Brain microvascular endothelial cell (primary cell): ENCODE measurements at regions not wholly inside any gene's neighbourhood (a gene's known extent, or its start where the extent isn't known, plus 50 kb on each side); places are given as distances from the start of the nearest gene placed in this dataset.

ENCODE experiments used
- DNase-seq: peaks from one replicate; pipeline ENCODE4 v3.0.0-alpha.2; 2020
- H3K27ac ChIP-seq: fragments of 250-450 bp; sonication (Bioruptor Pico); 2 replicates; pipeline ENCODE4 v1.5.1; 2020; ENCODE audit warnings: mild to moderate bottlenecking, moderate library complexity
- H3K27me3 ChIP-seq: fragments of 250-450 bp; sonication (Bioruptor Pico); replicated peaks from 2 replicates; pipeline ENCODE4 v1.5.1; 2020; ENCODE audit warnings: mild to moderate bottlenecking
- H3K36me3 ChIP-seq: fragments of 250-450 bp; sonication (Bioruptor Pico); replicated peaks from 2 replicates; pipeline ENCODE4 v1.5.1; 2020; ENCODE audit warnings: mild to moderate bottlenecking
- H3K4me3 ChIP-seq: 2 replicates; pipeline ENCODE4 v1.5.1; 2011; ENCODE audit warnings: low read depth, mild to moderate bottlenecking, control low read depth, low read length, moderate library complexity
- CTCF ChIP-seq: IDR thresholded peaks from 2 replicates; pipeline ENCODE4 v1.5.1; 2011; ENCODE audit warnings: low read depth, mild to moderate bottlenecking, moderate library complexity, low read length, control low read depth, inconsistent platforms; ENCODE audit errors: missing control alignments
- in situ Hi-C: cut with HindIII; loops from 2 replicates; pipeline ENCODE4 v1.10.0; 2017; ENCODE audit warnings: low sequenced_read_pairs, low pct_ligation_motif_present

- Histone ChIP-seq H3K4me3 (no peak overlapping the region), H3K36me3 (no peaks in the 10 kb centered on the region), H3K27ac (no peak overlapping the region), H3K27me3 (no peaks in the 10 kb centered on the region)
- in situ Hi-C loops, result no loop called here
- no peak for TF ChIP-seq CTCF
- DNase-seq, result no peak
These were observed 614.8 kb downstream of the DACH1 start for GRCh38 chr13:71252184-71252704.

- Histone ChIP-seq H3K4me3 (no peak overlapping the region), H3K27ac (no peak overlapping the region), H3K36me3 (no peaks in the 10 kb centered on the region), H3K27me3 (no peaks in the 10 kb centered on the region)
- DNase-seq, result no peak
- TF ChIP-seq CTCF, result no peak
- in situ Hi-C loops, result no loop called here
These were observed 615.6 kb downstream of the DACH1 start for GRCh38 chr13:71251292-71251951.

DNA sequence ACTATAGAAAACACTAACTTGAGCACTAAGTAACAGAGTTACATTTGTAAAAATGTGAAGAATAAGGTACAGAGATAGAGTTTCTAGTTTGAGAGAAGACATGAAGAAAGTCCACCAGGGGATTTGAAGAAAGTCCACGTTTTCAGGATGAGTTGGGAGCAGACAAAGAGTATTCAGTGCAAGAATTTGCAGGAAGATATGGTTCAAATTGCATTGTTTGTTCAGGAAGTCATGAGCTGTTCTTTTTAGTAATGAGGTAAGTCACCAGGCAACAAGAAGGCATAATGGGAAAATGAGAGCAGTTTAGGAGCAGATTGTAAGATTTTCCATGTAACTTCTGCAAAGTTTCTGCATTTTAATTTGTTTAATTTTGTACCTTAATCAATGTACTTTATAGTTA lies 618.0 kb downstream of the DACH1 start:
- Histone ChIP-seq H3K27ac (no peak overlapping the region), H3K4me3 (no peak overlapping the region), H3K36me3 (no peaks in the 10 kb centered on the region), H3K27me3 (no peaks in the 10 kb centered on the region)
- no peak for DNase-seq
- no peak for TF ChIP-seq CTCF
- in situ Hi-C loops, result no loop called here

DNA sequence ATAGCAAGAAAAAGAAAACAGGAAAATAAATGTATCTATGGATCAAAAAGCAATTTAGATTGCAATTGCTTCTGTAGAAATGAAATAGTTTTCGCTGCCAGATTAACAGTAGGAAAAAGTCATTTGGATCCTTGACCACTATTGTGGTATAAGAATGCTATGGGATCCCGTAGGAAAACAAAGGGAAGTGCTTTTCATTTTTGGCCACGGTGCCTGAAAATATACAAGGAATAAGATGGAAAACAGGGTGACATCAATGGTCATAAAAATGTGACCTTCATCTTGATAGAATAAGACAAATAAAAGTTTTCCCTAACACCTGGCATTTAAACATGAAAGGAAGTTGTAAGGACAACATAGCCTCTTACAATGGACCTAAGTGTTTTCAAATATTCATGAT lies 622.8 kb downstream of the DACH1 start:
- no peak overlapping the region for H3K4me3 ChIP-seq
- no peak overlapping the region for H3K27ac ChIP-seq
- no peak for TF ChIP-seq CTCF
- DNase-seq, result no peak
- H3K27me3 ChIP-seq, result no peaks in the 10 kb centered on the region
- in situ Hi-C loops, result no loop called here
- H3K36me3 ChIP-seq, result no peaks in the 10 kb centered on the region

DNA sequence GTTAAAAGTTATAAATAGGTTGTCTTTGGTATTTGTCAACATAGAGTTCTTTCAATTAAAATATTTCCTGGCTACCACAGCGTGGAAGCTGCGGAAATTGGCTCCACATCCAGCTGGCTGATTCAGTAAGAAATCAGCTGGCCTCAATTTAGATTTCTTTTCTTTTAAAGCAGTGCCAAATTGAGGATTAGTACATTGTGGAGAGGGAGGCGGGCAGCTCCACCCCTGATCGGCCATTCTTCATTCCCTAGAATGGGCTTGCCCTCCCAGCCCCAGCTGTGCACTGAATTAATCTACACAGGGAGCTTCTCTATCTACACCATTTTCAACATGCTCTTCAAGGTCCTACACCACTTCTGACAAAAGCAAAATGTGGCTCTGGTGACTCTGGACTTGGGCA lies 624.8 kb downstream of the DACH1 start:
- Histone ChIP-seq H3K27me3 (no peaks in the 10 kb centered on the region), H3K27ac (no peak overlapping the region), H3K36me3 (no peaks in the 10 kb centered on the region), H3K4me3 (no peak overlapping the region)
- no peak for DNase-seq
- TF ChIP-seq CTCF, result no peak
- in situ Hi-C loops, result no loop called here

DNA sequence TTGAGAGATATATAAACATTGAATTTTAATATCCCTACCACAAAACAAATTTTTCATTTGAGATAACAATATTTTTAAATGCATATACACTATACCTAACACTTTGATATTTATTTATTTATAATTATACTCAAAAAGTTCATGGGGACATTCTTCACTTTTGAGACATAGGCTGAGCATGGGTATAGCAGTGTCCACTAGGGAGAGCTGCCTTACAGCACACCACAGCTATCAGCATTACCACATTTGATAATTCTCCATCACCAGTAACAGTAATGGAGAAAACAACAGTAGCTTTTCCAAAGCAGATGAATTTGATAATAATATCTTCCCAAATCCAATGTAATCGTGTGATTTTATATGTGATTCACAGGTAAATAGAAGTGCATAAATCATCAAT lies 626.1 kb downstream of the DACH1 start:
- peak; percentile 29 for DNase-seq
- Histone ChIP-seq H3K36me3 (no peaks in the 10 kb centered on the region), H3K4me3 (no peak overlapping the region), H3K27me3 (no peaks in the 10 kb centered on the region), H3K27ac (no peak overlapping the region)
- TF ChIP-seq CTCF, result peak; percentile 70
- in situ Hi-C loops, result no loop called here
